GM18519 (cell line): ENCODE measurements at regions not wholly inside any gene's neighbourhood (a gene's known extent, or its start where the extent isn't known, plus 50 kb on each side); places are given as distances from the start of the nearest gene placed in this dataset.
"Not testable (repeated sequence)": the region's sequence is repeated elsewhere in the genome, so short reads cannot be mapped to it uniquely, and the experiment has no call there.

Source experiments
- ATAC-seq: cut with Tn5 transposase; IDR thresholded peaks from one replicate; pipeline ENCODE4 v1.9.1; 2021; ENCODE audit warnings: mild to moderate bottlenecking, moderate library complexity; ENCODE audit not compliant: unreplicated experiment, low FRiP score

DNA sequence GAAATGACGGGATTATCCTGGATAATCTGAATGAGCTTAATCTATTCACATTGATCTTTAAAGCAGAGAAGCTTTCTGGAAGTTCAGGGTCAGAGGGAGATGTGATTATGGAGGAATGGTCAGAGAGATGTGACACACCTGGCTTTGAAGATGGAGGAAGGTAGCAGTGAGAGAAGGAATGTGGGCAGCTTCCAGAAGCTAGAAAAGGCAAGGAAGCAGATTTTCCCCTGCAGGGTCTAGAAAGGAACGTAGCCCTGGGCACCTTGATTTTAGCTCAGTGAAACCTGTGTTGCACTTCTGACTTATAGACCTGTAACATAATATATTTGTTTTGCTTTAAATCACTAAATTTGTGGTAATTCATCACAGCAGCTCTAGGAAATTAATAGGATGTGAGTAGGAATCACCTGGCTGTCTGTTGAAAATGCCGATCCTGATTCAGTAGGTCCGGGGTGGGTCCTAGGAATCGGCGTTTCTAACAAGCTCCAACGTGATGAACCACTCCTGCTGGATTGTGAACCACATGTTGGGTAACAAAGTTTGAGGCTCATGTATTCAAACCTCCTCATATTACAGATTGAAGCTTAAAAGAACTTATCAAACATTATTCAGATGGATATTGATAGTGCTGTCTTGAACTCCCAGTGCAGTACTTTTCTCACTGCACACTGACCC, 157.0 kb downstream of the GJA1 start:
- no peak for ATAC-seq

DNA sequence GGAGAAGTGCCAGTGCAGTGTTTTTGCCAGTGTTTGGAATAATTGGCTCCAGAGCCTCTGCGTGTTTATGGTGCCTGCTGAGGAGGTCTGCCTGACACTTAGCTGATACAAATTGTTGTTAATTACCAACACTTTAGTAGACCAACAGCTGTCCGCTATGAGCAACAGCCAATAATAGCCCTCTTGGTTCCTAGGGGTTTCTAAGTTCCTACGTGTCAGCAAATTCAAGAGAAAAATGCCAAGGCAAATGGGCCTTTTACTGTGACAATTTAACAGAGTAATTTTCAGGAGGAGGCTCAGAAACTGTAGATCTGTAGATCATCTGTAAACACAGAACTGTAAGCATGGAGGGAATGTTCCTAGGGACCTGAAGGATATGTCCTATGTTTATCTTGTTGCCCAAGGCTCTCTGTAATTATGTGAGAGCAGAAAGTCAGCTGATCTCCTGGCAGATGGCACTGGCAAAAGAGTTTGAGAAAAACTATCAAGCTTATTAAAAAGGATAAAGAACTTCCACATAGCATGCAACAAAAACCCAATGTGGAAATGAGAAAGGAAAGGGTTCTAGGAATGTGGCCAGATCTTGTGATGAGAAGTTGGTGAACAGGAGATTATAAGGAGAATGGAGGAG, 157.7 kb downstream of the GJA1 start:
- ATAC-seq, result no peak

DNA sequence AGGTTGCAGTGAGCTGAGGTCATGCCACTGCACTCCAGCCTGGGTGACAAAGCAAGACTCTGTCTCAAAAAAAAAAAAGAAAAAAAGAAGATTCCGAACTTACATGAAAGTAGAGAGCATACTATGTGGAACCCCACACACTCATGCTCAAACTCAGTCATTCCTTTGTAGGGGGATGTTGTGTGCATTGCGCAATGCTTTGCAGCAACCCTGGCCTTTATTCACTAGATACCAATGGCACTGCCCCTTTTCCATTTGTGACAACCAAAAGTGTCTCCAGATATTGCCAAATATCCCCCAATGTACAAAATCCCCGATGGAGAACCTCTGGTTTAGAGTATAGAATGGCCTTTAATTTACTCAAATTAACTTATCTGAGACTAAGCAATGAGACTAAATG, 158.6 kb downstream of the GJA1 start:
- ATAC-seq, result no peak

DNA sequence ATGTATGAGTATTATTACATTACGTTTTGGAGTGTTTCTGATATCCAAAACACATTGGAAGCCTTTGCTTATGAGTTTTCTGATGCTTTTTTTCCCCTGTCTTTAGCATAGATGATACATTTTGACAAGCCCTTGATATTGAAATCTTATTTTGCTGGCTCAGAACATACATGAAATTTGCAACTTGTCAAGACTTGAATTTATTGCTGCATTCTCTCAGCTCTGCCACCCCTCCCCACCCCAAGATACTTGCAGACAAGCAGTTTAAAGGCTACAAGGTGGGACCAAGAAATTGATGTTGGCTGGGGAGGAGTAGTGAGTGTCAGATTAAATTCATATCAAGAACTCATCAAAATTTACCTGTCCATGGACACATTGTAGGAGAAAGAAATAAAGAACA, 160.2 kb downstream of the GJA1 start:
- ATAC-seq, result no peak

DNA sequence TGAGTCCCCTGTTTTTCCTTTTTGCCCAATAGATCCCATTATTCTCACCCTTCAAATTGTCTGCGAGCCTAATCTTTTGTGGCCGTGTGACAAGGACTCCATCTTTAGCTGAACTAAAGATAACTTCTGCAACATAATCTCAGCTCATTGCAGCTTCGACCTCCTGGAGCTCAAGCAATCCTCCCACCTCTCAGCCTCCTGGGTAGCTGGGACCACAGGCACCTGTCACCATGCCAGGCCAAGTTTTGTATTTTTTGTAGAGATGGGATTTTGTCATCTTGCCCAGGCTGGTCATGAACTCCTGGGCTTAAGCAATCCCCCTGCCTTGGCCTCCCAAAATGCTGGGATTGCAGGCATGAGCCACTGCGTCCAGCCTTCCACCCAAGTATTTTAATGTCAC, 161.0 kb downstream of the GJA1 start:
- no peak for ATAC-seq

DNA sequence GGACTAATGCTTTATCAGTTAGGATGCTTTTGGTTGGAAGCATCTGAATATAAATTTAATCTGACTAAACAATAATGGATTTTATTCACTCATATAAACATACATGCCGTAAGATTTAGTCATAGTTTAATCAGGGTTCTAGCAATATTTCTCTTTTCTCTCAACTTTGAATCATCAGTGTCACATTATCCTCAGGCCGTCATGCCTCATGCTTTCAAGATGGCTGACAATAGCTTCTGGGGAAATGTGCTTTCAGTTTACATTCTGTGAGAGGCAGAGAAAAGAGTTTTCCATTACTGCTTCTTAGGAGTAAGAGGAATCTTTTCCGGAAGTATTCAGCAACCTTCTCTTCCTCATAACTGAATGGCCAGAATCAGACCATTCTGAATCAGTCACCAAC, 162.2 kb downstream of the GJA1 start:
- no peak for ATAC-seq

DNA sequence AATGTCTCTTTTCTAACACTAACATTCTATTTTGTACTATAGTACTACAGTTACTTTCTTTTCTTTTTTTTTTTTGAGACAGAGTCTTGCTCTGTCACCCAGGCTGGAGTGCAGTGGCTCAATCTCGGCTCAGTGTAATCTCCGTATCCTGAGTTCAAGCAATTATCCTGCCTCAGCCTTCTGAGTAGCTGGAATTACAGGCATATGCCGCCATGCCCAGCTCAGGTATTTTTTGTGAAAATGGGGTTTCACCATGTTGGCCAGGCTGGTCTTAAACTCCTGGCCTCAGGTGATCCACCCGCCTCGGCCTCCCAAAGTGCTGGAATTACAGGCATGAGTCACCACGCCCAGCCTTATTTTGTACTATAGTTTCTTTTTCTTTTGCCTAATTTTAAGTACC, 163.9 kb downstream of the GJA1 start:
- not testable (repeated sequence) for ATAC-seq

DNA sequence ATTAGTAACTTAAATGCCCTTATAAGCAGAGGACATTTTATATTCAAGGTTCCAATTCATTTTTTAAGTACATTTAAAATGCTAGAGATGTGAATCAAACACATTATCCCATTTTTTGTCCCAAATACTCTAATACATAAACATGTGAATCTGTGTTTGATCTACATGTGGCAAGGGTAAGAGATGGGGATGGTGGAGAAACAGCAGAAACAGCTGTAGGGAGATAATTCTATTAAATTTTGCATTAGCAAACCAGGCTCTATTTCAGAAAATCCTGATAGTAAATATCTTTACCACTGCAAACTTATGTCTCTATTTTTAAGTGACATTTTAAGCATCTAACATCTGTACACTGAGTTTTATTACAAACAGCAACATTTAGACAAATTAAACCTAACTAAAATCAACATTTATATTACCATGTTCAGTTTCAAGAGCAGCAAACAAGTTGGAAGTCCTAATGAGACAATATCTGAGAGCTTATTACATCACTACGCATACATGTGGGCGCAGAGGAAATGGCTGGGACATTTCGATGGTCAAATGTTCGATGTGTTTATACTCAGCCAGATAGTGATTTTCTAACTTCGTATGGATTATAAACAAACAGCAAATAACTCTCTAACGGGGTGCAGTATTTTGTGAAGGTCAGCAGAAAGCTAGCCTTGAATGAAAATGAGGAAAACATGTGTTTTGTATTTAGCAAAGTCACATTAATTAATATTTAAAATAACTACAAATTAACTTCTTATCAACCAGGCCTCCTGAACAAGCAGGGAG, 165.1 kb downstream of the GJA1 start:
- ATAC-seq, result no peak

DNA sequence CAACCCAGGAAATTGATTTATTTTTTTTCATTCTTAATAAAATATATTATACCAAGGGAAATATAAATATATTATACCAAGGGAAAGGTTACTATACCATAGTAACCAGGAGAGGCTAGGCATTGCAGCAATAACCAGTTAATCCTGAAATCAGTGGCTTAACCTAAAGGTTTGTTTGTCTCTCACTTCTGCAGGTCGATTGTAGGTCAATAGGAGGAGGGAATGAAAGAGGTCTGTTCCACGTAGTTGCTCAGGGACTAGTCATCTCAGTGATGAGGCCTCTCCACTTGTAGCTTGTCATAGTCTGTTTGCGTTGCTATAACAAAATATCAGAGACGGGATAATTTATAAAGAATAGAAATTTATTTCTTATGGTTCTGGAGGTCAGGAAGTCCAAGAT, 168.0 kb downstream of the GJA1 start:
- ATAC-seq, result no peak

DNA sequence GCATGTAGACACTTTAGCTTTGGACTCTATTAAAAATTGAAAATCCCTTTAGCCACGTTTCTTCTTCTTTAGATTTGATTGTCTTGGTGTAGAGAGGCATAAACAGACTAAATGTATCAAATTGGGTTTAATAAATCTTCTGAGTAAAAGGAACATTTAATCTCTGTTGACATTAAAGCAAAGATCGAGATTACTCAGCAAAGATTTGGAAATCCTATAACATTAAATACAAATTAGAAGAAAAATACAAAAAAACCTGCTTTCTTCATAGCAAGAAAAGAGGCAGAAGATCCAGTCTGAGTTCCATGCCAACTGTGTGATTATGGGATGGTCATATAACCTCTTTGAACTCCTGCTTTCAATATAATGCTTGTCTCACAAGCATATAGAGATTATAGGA, 172.3 kb downstream of the GJA1 start:
- ATAC-seq, result no peak

DNA sequence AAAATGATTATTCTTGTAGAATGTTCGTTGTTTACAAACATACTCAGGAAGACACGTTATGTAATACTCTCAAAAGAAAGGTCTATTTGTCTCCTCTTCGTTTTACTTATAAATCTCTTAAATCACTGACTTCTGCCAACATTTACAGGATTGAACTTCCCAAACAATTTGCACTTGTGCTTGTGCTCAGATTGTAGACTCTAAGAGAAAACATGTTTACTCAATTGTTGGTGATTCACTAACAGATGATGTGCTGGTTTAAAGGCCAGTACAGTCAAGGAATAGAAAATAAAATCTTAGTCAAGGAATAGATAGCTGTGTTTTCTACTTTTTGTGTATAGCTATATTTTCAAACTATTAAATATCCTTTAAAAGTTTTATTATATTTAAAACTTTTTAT, 172.8 kb downstream of the GJA1 start:
- no peak for ATAC-seq

DNA sequence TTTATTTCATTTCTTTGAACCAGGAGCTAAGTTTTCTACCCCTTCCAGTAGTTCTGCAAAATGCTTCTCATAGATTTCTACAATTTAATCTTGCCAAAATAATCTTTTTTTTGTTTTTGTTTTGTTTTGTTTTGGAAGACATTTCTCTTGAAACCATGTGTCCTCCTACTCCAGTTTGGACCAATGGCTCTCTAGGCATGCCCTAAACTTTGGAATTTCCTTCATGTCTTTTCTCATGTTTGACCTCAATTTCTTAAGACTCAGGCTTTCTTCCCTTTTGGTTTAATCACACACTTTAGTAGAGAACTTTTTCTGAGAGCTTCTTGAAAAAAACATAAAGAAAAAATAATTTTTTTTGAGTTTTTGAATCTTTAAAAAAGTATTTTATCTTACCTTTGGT, 173.8 kb downstream of the GJA1 start:
- ATAC-seq, result no peak

DNA sequence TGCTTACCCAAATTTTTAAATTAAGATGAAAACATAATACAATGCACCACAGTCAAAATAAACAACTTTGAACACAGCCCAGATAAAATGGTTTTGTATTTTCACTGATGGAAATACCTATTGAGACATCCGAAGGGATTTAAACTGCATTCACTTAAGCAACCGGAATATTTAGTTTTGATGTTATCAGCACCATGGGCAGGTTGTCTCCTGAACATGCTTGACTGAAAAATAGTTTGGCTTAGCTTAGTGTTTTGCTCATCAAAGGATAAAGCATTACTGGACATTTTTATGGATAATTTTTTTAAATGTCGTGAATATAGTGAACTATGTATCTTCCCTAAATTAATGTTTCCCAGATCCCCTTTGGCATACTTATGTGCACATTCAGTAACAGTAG, 177.5 kb downstream of the GJA1 start:
- no peak for ATAC-seq

DNA sequence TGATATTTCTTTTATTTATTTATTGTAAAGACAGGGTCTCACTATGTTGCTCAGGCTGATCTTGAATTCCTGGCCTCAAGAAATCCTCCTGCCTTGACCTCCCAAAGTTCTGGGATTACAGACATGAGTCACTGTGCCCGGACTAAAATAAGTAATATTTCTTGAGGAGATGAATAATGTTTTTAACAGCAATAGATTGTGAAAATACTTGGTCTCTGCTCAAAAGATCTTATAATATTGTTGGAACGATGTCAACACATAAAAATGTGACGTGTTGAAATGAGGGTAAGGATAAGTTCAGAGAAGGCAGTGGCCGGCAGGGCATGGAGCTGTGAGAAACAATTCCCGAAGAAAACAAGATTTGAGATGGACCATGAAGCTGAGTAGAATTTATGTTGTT, 178.7 kb downstream of the GJA1 start:
- ATAC-seq, result no peak

DNA sequence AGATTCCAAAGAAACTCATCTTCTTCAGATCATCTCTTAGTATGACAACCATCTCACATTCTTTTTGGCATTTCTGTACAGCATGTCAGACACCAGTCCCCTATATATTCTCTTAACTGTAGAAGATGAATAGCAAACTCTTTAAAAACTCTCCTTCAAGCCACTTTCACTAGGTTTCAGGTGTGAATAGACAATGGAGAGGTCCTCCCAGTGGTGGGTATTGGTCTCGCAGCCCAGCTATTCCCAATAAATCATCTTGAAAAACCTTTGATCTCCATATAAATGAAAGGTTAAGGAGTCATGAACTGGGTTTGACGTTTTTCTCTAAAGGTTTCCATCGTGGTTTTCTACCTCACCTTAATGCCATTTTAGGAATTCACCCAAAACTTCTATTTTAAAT, 180.0 kb downstream of the GJA1 start:
- no peak for ATAC-seq

DNA sequence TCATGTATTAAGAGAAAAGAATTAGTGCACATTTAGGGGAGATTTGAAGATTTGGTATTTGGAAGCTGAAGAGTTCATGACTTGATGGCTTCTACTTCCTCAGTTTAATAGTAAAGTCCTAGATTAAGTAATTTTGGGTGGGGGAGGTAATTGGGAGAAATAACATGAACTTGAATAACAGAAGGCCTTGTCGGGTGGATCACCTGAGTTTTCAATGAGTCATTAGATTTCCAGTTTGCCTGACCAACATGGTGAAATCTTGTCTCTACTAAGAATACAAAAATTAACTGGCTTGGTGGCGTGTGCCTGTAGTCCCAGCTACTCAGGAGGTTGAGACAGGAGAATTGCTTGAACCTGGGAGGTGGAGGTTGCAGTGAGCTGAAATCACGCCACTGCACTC, 181.0 kb downstream of the GJA1 start:
- ATAC-seq, result no peak

DNA sequence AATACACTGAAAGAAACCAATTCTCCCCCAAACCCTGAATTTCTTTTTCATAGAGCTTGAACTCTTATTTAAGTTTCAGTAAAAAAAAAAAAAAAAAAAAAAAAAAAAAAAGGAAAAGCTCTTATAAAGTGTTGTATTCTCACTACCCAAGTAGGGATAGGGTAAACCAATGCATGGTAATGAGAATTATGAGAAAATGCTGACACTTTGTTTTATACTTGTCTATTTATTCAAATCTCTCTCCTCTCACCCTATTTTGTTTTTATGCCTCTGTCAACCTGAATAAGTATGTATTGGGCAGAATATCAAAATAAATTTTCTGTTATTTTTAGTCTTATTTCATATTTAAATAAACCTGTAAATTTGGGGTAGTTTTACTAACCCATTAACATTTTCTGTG, 181.9 kb downstream of the GJA1 start:
- no peak for ATAC-seq

DNA sequence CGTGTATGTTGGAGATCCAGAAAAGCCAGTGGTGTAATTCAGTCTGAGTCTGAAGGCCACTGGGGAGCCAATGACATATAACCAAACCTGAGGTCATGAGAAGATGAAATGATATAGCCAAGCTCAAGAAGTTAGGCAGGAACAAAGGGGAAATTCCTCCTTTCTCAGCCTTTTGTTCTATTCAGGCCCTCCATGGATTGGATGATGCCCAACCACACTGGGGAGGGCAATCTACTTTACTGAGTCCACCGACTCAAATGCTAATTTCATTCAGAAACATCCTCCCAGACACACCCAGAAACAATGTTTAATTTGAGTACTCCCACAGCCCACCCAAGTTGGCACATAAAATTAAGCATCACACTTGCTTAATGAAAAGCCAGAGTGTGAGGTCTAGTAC, 183.6 kb downstream of the GJA1 start:
- ATAC-seq, result no peak

DNA sequence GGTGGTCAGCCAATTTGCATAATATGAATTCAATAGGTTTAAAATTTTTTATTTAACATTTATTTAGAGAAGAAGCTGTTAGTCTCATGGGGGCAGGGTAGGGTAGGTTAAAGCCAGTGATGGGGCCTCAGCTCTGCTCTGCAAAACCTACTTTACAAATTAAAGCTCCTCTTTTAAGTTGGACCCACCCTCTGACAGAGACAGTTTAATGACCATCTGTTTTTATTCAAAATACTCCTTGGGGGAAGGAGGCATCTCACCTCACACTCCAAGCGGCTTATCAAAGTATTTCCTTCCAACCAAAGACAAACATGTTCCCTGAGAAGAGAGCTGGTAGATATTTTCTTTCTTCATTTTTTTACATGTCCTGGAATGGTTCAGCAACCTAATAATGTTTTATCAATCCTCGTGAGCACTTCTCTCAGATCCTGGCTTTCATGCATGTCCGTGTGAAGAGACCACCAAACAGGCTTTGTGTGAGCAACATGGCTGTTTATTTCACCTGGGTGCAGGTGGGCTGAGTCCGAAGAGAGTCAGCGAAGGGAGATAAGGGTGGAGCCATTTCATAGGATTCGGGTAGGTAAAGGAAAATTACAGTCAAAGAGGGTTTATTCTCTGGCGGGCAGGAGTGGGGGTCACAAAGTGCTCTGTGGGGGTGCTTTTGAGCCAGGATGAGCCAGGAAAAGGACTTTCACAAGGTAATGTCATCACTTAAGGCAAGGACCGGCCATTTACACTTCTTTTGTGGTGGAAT, 184.7 kb downstream of the GJA1 start:
- ATAC-seq, result no peak

DNA sequence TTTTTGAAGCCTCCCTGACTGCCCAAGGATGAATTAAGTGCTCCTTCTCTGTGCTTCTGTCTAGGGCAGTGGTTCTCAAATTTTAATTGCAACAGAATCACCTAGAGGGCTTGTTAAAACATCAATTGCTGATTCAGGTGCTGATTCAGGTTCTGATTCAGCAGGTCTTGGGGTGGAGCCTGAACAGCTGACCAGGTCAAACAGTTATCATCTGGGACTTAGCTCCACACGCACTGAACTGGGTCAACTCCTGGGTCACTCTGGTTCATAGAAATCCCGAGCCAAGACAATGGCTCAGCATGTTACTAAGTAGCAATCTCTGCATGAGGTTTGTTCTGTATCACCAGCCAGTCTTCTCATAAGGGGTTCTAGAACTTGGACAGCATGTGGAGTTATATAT, 192.3 kb downstream of the GJA1 start:
- no peak for ATAC-seq

DNA sequence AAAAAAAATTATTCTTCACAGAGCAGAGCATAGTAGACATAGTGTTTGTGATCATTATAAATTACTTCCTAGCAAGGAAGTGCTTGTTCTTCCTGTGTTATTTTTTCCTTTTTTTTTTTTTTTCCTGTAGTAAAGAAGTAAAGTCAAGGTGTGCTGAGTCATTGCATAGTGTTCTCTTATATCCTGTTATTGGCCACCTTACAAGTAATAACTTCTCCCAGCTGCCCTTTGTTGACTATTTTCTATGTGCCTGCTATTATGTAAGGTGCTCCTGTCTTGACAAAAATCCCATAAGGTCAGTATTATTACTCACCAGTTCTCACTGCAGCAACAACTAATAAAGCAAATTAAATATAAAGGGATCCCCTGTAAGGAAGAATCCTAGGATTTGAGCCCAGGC, 195.3 kb downstream of the GJA1 start:
- no peak for ATAC-seq
